ENCODE measurements at regions not wholly inside any gene's neighbourhood (a gene's known extent, or its start where the extent isn't known, plus 50 kb on each side); places are given as distances from the start of the nearest gene placed in this dataset.

GRCh38 chr14:104424406-104425072 lies 155.0 kb upstream of the C14orf180 start:
- Mint-ChIP-seq H3K4me3 (ENCODE audit: low read depth) (no peak overlapping the region), H3K27ac (no peak overlapping the region), H3K27me3 (peaks cover 15% of the 10 kb centered on the region), H3K9me3 (ENCODE audit: low read depth) (no peaks in the 10 kb centered on the region), H3K36me3 (ENCODE audit: insufficient read depth) (no peaks in the 10 kb centered on the region), H3K4me1 (ENCODE audit: low read depth) (no peaks in the 10 kb centered on the region)
- TF ChIP-seq, protein P1, sequence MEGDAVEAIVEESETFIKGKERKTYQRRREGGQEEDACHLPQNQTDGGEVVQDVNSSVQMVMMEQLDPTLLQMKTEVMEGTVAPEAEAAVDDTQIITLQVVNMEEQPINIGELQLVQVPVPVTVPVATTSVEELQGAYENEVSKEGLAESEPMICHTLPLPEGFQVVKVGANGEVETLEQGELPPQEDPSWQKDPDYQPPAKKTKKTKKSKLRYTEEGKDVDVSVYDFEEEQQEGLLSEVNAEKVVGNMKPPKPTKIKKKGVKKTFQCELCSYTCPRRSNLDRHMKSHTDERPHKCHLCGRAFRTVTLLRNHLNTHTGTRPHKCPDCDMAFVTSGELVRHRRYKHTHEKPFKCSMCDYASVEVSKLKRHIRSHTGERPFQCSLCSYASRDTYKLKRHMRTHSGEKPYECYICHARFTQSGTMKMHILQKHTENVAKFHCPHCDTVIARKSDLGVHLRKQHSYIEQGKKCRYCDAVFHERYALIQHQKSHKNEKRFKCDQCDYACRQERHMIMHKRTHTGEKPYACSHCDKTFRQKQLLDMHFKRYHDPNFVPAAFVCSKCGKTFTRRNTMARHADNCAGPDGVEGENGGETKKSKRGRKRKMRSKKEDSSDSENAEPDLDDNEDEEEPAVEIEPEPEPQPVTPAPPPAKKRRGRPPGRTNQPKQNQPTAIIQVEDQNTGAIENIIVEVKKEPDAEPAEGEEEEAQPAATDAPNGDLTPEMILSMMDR (IDR thresholded peaks at IDR 0.05; ENCODE audit: unreplicated experiment): no peak
- no peak for DNase-seq (ENCODE audit: low spot score, unreplicated experiment)

- Mint-ChIP-seq H3K4me1 (ENCODE audit: low read depth) (no peaks in the 10 kb centered on the region), H3K9me3 (ENCODE audit: low read depth) (no peaks in the 10 kb centered on the region), H3K27ac (no peak overlapping the region), H3K27me3 (peaks cover 11% of the 10 kb centered on the region), H3K4me3 (ENCODE audit: low read depth) (no peak overlapping the region), H3K36me3 (ENCODE audit: insufficient read depth) (no peaks in the 10 kb centered on the region)
- no peak for DNase-seq (ENCODE audit: low spot score, unreplicated experiment)
- TF ChIP-seq, protein P1 (IDR thresholded peaks at IDR 0.05; ENCODE audit: unreplicated experiment): no peak
Measured at GRCh38 chr14:104425171-104425681, 154.3 kb upstream of the C14orf180 start.

- Mint-ChIP-seq H3K4me3 (ENCODE audit: low read depth) (no peak overlapping the region), H3K4me1 (ENCODE audit: low read depth) (no peaks in the 10 kb centered on the region), H3K27me3 (peaks cover 18% of the 10 kb centered on the region), H3K9me3 (ENCODE audit: low read depth) (no peaks in the 10 kb centered on the region), H3K36me3 (ENCODE audit: insufficient read depth) (no peaks in the 10 kb centered on the region), H3K27ac (no peak overlapping the region)
- DNase-seq (ENCODE audit: low spot score, unreplicated experiment): no peak
- TF ChIP-seq, protein P1 (IDR thresholded peaks at IDR 0.05; ENCODE audit: unreplicated experiment): no peak
Measured at GRCh38 chr14:104425763-104426646, 153.6 kb upstream of the C14orf180 start.

GRCh38 chr14:104427131-104427851 lies 152.3 kb upstream of the C14orf180 start:
- Mint-ChIP-seq H3K27ac (no peak overlapping the region), H3K36me3 (ENCODE audit: insufficient read depth) (no peaks in the 10 kb centered on the region), H3K27me3 (peaks cover 14% of the 10 kb centered on the region), H3K4me3 (ENCODE audit: low read depth) (no peak overlapping the region), H3K9me3 (ENCODE audit: low read depth) (no peaks in the 10 kb centered on the region), H3K4me1 (ENCODE audit: low read depth) (no peaks in the 10 kb centered on the region)
- no peak for DNase-seq (ENCODE audit: low spot score, unreplicated experiment)
- TF ChIP-seq, protein P1 (IDR thresholded peaks at IDR 0.05; ENCODE audit: unreplicated experiment): no peak

DNA sequence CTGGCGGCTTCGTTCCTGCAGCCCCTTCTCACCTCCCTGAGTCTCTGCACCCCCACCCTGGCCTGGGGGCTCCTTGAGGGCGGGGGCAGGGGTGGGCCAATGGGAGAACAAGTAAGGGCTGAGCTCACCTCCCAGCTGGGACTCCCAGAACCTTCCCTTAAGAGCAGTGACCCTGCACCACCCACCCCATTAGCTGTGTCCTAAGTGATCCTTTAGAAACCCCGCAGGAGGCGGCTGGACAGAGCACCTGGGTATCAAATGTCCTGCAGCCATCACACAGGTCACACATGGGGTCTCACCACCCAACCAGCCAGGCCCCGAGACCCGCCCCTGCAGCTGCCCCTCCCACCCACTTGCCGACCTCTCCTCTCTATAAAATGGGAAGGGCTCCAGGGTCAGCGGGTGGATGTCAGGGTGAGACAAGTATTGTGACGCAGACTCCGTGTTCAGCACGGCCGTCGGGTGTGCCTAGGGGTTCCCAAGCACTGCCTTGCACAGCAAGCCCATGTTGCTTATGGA lies 151.2 kb upstream of the C14orf180 start:
- no peak for DNase-seq (ENCODE audit: low spot score, unreplicated experiment)
- Mint-ChIP-seq H3K9me3 (ENCODE audit: low read depth) (no peaks in the 10 kb centered on the region), H3K36me3 (ENCODE audit: insufficient read depth) (no peaks in the 10 kb centered on the region), H3K27ac (no peak overlapping the region), H3K4me1 (ENCODE audit: low read depth) (no peaks in the 10 kb centered on the region), H3K27me3 (peaks cover 13% of the 10 kb centered on the region), H3K4me3 (ENCODE audit: low read depth) (no peak overlapping the region)
- TF ChIP-seq, protein P1 (IDR thresholded peaks at IDR 0.05; ENCODE audit: unreplicated experiment): no peak
